ENCODE measurements at regions not wholly inside any gene's neighbourhood (a gene's known extent, or its start where the extent isn't known, plus 50 kb on each side); places are given as distances from the start of the nearest gene placed in this dataset.

DNA sequence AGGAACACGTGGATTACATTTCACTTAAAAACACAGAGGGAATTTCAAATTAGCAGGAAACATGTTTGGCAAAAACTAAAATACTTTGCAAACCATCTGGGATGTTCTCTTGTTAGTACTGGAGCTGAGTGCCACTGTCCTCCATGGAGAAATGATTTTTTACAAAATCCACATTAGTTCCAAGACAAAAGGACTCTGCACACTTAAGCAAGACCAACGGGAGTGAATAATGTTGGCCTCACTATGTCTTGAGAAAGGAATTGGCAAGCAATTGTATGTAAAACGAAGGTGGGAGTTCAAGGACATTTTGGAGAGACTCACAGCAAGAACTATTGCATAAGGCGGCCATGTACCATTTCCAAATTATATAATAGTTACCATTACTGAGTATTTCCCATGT, 547.5 kb downstream of the EBF1 start:
- no peak for DNase-seq

GRCh38 chr5:158549311-158549710, 550.4 kb downstream of the EBF1 start:
- DNase-seq: no peak

DNA sequence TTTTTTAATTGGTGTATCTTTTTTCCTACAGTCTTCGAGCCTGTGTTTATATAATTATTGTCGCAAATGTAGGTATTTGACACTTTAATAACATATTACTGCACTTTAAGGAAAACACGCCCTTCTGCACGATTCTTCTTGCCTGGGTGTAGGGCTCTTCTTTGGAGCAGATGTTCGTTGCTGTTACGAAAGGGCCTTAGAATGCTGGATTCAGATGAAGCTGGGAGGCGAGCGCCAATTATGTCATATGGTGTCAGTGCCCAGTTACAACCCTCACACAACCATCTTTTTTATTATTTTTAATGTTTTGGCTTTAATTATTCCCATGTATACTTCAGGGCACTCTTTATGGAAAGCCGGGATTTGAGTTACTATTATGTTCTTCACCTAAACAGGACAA, 553.0 kb downstream of the EBF1 start:
- no peak for DNase-seq

GRCh38 chr5:158545949-158546530, 553.7 kb downstream of the EBF1 start:
- no peak for DNase-seq

DNA sequence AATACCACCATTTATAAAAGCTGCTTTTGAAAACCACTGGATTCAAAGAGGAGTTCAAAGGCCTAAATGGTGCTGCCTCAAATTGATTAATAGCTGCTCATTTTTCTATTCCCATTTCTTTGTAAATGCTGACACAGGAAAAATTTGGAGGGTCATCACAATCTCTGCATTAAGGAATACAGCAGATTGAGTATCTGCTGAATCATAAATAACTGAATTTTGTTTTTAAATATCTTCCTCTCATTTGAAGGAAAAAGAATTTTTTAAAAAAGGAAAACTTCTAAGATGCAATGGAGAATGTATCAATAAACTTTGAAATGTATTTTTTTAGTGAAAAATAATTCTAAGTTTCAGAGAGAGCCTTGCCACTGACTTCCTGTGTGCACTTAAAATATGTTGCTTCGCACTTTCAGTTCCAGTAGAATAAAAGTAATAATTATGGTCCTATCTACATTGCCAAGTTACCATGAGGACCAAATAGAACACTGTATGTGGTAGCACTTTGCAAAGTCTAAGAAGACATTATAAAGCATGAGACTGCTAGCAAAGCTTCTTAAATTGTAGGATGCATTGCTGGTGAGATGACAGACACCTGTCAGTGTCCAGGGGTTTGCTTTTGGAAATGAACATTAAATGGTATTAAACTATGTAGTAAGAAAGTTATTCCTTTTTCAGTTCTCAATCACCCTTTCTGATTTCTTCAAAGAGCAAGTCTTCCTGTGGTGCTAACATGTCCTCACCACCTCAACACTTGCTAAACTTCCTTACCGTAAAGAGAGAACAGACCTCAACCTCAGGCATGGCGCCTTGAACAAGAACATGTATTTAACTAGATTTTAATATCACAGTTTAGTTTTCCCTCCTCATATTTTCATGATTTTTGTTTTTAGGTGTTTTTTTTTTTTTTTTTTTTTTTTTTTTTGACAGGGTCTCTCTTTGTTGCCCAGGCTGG, 555.1 kb downstream of the EBF1 start:
- DNase-seq: no peak

GRCh38 chr5:158543539-158544387, 556.0 kb downstream of the EBF1 start:
- no peak for DNase-seq

DNA sequence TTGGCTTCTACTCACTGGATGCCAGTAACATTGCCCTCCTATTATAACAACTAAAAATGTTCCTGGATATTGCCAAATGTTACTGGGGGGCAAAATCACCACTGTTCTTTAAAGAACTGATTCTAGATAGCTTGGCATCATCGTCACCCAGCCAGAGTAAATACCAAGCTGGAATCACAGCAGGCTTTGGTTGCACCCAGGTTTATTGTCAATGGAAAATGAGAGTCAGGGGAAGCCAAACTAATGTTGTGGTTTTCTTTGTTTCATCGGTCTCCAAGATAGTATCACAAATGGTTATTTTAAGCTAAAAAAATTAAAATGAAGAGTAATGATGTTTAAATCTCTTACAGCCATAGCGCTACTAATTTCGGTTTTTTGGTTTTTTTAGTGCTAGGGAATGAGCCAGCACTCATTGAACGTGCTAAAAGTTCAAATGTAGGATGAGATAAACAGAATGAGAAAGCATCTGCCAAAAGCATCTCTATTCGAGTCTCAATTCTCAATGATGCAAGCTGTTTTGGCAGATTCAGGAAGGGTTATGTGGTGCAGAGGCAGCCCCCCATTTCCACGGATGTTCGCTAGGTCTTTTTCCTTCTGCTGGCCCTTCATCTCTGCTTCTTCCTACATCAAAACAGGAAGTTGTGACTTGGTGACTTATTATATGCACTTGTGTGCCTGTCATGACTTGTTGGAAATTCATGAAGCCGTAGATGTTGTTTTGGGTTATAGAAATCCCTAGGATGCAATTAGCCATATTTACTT, 558.0 kb downstream of the EBF1 start:
- no peak for DNase-seq

DNA sequence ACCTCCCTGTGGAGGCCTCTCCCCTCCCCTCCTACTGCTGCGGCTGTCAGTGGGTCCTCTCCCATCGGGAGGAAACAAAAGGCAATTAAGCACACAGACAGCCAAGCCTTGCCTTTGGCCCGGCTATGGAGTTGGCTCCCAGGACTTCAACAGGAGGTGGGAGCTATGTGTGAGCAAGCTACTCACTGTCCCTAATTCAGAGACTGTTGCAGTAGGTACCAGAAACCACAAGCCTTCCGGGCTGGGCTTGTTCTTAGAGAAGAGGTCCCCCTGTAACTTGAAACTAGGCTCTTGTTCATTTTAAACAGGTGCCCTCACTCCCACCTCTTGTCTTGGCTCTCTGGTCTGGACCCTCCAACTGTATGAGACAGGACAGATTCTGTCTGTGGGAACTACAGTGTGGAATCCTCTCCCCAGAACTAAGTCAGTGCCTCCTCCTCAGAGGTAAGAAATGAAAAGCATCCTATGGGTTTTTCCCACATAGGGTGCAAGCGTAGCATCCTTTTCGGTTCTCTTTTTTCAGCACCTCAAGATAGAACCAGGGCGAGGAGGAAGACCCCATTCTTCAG, 561.1 kb downstream of the EBF1 start:
- no peak for DNase-seq

GRCh38 chr5:158537366-158537765, 562.4 kb downstream of the EBF1 start:
- DNase-seq: no peak

- DNase-seq: no peak
Measured at GRCh38 chr5:158534203-158534602, 565.5 kb downstream of the EBF1 start.

DNA sequence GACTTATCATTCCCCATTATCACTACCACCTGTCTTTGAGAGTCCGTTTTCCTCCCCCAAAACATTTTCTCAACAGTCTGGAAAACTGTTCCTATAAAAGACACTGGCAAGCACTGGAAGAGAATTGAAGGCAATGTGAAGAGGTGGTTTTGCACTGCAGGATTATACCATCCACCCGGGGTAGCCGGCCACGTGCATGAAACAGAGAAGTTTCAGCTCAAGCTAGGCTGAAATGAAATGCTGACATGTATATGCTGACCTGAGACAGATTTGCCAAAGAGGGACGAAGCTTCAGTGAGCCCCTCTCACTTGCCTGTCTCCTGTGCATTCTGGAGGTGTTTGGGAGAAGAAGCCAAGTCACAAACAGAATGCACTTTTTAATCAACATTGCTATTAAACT, 567.0 kb downstream of the EBF1 start:
- no peak for DNase-seq

DNA sequence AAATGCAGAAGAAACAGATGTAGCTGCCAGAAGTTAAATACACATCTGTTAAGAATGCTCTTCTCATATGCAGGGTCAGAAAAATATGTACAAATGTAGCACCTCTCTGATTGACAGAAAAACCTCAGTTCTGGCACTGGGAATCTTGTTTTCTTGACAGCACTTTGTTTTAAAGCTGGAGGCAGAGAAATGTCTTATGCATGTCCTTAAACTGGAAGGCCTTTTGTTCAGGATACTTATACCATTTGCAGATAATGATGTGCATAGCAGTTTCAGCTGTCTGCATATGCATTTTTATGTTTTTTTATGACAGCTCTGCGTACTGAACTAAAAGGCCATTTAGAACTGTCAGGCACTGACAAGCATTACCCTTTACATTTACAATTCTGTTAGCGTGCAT, 567.9 kb downstream of the EBF1 start:
- DNase-seq: no peak

GRCh38 chr5:158530115-158530514, 569.6 kb downstream of the EBF1 start:
- no peak for DNase-seq

DNA sequence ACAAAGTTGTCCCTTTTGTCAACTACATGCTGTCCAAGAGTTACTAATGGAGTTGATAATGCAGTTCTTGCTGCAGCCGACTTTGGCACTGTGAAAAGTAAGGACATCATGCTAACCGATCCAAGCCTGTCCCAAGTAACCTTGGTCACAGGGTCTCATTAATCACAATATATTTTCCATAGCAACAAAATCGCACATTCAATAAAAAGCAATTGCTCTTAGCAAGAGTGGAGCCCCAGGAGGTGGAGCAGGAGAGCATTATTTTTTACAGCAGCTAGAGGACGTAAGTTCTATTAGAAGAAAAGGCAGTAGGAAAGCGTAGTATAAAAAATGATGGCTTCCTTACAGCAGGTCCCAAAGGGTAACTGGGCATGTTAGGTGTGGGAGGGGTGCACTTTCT, 570.3 kb downstream of the EBF1 start:
- no peak for DNase-seq

DNA sequence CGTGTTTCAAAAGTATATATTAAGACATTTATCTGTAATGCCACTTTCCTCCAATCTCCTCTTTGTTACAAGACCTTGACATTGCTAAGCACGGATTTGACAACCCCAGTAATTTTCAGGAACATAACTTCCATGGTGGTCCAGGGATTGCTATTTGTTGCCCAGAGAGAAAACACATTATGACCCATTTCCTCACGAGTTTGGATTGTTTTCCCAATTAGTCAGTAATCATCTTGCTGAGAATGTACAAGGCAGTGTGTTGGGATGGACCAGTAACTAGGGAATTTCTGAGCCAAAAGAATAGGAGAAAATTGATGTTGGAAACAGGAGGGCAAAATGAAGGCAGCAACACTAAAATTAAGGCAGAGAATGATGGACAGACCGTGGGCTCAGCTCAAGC, 574.1 kb downstream of the EBF1 start:
- no peak for DNase-seq

DNA sequence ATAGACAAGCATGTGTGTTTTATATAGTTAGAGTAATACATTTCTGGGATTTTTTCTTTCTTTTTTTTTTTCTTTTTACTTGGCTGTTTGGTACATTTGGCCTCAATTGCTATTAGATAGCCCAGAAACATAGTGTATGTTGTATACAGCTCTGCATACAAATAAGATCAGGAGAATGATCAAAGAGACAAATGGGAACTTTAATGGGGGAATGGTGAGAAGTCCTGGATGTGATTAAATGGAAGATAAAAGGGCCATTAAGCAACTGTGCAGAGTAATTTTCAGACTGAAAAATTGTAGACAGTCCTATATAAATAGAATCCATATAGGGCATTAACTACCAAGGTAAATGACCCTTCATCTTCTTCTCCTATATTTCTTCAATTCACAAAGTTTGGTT, 575.6 kb downstream of the EBF1 start:
- no peak for DNase-seq

- no peak for DNase-seq
Measured at GRCh38 chr5:158522776-158523175, 576.9 kb downstream of the EBF1 start.

DNA sequence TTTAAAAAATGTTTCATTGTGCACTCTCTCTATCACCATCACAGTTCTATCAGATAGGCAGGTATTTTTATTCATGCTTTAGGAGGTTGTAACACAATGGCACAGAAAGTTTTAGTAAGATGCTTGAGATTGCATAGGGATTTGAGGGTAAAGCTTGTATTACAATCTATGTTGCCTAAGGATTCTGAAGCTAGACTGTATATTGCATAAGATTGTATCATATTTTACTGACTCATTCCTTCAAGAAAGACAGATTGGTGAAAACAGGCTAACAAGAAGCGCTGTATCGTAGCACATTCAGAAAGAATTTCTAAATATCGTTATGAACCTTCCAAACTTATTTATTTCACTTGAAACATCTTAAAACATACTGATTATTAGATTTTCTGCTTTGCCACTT, 577.7 kb downstream of the EBF1 start:
- DNase-seq: no peak

DNA sequence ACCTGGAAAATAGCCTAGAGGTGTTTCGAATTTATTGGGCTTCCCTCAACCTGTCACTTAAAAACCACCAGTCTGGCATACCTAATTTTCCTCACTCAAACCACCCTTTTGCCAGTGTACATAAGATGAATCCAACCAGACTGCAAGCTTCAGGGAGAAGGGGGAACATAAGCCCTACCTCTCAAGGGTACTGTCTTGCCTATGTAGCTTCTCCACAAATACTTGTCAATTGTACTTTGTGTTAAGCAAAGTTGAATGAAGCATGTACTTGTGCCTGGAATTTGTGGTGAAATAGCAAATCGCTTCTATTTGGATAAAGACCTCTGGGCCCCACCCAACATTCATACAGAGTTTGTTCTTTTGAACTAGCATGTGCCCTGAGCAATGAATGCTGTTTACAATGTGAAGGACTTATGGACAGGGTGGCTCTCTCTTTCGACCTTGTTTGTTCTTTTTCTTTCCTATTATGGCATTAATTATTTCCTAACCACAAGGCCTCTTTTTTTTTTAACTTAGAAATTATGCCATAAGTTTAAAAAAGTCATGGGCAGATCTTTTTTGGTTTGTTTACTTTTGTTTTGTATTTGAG, 580.2 kb downstream of the EBF1 start:
- DNase-seq: no peak

GRCh38 chr5:158516521-158516920, 583.2 kb downstream of the EBF1 start:
- no peak for DNase-seq

DNA sequence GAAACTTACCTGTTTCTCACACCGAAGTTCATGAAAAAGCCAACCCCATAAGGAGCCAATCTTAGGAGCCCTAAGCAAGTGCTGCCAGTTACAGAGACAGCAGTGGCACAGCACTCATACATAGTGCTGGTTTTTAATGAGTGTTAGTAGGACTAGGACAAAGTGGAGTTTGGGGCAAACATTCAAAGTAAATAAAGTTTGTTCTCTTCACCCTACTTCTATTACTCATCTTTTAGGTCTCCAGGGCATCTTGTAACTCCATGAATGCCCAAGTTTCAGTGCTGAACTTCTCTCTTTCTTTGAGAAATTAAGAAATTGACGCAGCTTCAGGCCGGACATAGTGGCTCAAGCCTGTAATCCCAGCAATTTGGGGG, 584.7 kb downstream of the EBF1 start:
- no peak for DNase-seq

DNA sequence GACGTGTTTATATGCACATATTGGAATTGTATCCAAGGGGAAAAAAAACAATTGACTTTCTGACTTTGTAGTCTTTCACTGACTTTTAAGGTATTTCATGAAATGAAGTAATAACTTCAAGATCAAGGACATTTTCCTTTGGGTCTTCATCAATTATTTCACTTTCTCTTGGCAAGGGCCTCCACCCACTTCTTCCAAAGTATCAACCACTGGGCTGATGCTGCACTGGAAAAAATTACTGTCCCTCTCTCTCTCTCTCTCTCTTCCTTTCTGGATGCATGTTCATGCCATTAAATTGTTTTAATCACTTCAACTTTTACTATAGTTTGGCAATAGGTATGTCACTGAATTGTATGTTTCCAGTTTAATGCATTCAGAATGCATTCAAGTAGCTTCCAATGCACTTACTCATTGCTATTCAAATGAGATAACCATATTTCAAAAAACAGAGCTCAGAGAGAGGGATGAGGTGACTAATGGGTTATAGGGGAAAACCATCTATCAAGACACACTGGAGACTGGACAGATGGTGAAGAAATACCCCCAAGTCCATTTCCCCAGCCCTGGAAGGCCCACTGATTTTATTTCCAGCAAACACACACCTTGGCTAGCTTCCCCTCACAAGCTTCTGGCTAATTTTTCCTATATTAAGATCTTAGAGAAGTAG, 585.3 kb downstream of the EBF1 start:
- DNase-seq: no peak
